ENCODE measurements at regions not wholly inside any gene's neighbourhood (a gene's known extent, or its start where the extent isn't known, plus 50 kb on each side); places are given as distances from the start of the nearest gene placed in this dataset.
A peak's percentile ranks its signal among the peaks of the same experiment; 100 is the strongest.

GRCh38 chr12:46131732-46132469 lies 136.9 kb downstream of the SLC38A1 start:
- DNase-seq (ENCODE audit: low read depth in 3 of 3), result no peak

DNA sequence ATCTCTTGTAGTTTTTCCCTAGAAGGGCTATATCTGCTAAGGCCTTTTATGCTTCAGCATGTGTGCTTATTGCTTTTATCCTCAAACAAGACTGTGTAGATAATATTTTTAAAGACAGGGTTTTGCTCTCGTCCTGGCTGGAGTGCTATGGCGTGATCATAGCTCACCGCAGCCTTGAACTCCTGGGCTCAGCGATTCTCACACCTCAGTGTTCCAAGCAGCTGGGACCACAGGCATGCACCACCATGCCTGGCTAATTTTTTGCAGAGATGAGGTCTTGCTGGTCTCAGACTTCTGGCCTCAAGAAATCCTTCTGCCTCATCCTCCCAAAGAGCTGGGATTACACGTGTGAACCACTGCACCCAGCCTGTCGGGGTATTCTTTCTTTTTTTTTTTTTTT lies 137.3 kb upstream of the SCAF11 start:
- no peak for DNase-seq (ENCODE audit: low read depth in 3 of 3)

DNA sequence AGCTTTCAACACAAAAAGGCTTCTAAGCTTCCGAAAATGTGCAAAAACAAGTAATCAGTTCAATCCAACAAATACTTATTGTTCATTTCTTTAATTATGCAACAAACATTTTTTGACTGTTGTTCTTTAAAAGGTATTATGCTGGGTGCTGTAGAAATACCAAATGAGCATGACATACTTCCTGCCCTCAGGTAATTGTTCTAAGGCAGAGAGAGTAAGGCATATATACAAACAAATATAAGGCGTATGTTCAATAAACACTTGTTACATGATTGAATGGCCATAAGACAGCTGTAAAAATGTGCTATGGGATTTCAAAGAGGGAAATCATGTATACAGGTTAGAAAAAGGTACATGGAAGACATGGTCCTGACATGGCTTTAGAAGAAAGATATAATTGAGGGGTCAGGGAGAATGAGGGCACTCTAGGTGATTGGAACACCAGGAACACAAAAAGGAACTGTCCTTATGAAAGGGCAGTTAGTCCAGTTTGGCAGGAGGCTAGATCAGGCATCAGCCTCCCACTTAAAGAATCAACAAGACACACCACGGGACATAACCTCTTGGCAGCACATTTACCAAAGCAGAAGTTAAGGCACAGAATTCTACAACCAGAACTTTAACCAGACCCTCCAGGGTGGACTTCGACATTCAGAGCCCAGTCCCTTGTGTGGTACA lies 135.8 kb upstream of the SCAF11 start:
- no peak for DNase-seq (ENCODE audit: low read depth in 3 of 3)

- DNase-seq (ENCODE audit: low read depth in 3 of 3), result peak; percentile 21 to 29 (median 28)
These were observed 134.7 kb upstream of the SCAF11 start for GRCh38 chr12:46124848-46125619.

DNA sequence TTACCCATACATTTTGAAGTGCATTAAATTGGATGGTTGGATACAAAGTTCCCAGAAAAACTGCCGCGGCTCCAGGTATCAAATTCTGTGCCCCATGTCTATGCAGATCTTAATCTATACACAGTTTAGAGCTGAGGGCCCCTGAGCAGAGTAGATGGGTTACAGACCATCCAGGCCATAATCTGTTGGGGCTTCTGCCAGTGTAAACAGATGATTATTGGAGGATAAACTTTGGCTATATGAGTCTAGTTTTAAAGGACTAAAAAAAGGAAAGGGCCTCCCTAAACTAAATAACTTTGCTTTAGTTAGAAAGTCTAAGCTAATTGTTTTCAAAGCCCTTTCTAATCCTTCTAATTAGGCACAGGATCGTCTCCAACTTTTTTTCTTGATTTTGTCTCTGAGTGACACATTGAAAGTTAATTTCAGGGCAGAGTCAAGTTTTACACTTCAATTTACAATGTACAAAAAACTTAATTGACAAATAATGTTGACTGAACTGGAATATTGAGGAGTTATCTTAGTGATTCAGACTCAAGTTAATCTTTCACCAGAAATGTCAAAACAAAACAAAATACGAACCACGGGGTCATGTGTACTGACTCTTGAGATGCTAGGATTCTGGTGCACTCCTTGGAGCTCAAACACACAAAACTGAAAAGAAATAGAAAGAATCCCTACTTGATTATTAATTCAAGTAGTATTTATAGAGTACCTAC lies 133.9 kb upstream of the SCAF11 start:
- no peak for DNase-seq (ENCODE audit: low read depth in 3 of 3)

GRCh38 chr12:46112364-46112763 lies 122.0 kb upstream of the SCAF11 start:
- DNase-seq (ENCODE audit: low read depth in 3 of 3), result no peak

- DNase-seq (ENCODE audit: low read depth in 3 of 3), result no peak
These were observed 121.3 kb upstream of the SCAF11 start for GRCh38 chr12:46111715-46112114.

DNA sequence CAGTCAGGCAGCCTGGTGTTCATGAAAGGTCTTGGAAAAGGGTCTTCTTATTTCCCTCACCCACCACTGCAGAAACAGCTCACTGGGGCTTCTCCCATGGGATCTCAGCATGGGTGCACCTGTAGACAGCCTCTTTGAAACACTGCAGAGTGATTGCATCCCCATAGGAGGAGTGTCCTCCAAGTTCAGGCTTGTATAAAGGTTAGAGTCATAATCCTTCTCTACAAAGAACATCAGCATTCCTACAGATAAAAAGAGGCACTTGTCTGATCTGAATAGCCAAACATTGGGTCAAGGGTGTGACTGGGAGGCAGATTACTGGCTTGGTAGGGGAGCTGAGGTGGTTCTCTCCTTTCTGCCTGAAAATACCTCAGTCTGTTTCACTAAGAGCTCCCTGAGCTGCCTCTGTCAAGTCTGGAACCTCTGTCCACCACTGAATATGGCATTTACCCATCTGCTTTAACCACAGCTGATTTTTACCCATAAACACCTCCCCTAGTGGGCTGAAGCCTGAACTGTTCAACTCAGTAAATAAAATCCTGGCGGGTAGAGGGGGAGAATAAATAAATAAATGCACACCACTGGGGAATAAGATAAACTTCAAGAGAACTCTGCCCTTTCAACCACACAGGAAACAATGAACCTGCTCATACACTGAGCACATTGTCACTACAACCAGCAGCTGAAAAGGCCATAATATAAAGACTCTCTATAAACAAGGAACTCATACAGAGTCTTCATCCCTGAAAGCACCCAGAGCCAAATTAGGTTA lies 120.7 kb upstream of the SCAF11 start:
- DNase-seq (ENCODE audit: low read depth in 3 of 3), result no peak

DNA sequence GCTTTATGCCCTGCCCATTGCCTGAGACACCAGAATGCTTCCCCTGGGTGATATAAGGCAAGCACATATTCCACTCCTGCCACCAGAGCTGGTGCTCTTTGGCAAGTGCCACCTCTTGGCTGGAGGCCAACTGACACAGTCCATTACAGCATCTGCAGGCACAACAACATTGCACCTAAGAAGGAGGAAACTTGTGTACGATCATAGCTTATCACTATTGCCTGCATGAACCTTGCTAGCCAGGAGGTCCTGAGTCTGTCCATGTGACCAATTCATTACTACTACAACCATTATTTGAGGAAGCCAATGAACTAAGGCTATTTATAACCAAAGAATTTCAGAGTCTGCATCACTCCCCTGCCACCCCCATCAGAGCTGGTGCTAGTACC lies 119.8 kb upstream of the SCAF11 start:
- DNase-seq (ENCODE audit: low read depth in 3 of 3), result no peak

DNA sequence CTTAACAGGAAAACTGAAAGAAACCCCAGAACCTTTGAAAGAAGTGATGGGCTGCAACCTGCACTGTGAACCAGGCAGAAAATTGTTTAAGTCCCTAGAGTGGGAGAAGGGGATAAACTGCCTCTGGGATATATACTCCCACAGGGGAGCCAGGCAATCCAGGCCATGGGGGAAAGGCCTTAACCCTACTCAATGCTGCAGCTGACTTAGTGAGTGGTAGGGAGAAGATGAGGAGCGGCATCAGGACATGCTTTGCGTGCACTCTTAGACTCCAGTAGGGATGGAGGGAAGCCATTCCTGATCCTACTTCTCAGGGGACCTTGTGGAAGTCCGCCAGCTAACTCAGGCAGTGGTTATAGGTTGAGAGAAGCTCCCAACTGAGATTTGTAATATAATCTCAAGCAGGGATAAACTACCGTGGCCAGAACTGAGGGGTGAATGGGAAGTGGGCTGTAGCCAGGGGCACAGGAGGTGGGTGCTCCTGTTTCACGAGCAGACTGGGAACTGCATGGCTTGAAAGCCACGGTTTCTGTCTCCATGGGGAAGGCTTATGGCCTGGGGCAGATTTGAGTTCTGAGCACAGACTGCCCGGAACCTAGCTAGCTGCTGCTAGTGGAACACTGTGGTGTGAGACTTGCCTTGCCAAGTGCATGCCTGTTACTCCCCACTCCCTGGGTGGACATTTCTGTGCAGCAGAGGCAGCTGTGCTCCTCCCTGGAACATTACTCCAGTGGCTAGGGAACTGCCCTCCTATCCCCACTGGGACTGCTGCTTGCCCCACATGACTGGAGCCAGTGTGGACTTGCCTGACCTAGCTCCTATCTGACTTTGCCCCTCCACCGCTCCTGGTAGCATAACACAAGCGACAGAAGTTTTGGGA lies 119.2 kb upstream of the SCAF11 start:
- no peak for DNase-seq (ENCODE audit: low read depth in 3 of 3)

- no peak for DNase-seq (ENCODE audit: low read depth in 3 of 3)
These were observed 118.3 kb upstream of the SCAF11 start for GRCh38 chr12:46108721-46109120.

- DNase-seq (ENCODE audit: low read depth in 3 of 3), result no peak
These were observed 117.2 kb upstream of the SCAF11 start for GRCh38 chr12:46107591-46107990.

GRCh38 chr12:46105735-46106134 lies 115.4 kb upstream of the SCAF11 start:
- no peak for DNase-seq (ENCODE audit: low read depth in 3 of 3)

DNA sequence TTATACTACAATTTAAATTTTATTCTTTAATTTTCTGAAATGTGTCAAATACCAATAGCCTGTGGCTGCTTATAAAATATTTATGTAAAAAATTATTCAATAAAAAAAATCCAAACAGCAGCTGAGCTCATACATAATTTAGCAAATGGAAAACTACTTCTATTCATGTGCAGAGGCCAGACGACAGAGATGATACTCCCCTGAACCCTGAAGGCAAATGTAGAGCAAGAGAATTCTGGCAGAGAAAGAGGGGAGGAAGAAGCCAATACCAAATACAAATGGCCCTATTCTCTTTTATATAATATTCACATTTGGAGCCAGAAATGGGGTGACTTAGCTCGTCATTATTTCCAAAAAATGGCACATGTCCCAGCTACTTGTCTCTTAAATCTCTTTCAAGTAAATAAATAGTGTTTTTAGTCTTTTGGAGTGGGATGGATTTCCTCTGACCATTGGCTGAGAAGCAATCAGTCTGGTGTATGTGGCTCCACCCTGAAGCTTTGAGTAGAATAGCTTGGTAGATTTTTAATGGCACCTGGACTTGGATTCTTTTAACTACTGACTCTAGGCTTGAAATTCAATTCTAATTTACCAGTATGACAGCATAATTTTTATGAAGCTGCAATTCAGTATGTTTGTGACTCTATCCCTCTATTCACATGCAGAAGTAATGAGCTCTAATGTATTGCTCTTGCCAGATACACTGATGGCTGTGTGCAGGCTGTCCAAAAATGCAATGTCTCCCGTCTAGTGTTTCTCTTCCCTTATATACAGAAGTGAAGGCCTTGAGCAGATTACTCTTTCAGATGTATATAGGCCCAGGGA lies 113.4 kb upstream of the SCAF11 start:
- no peak for DNase-seq (ENCODE audit: low read depth in 3 of 3)

- no peak for DNase-seq (ENCODE audit: low read depth in 3 of 3)
These were observed 111.1 kb upstream of the SCAF11 start for GRCh38 chr12:46101485-46101869.

- no peak for DNase-seq (ENCODE audit: low read depth in 3 of 3)
These were observed 110.4 kb upstream of the SCAF11 start for GRCh38 chr12:46100551-46101484.

- no peak for DNase-seq (ENCODE audit: low read depth in 3 of 3)
These were observed 99.2 kb upstream of the SCAF11 start for GRCh38 chr12:46089414-46090162.
